Left cardiac atrium (tissue), 4 donors: ENCODE measurements at regions not wholly inside any gene's neighbourhood (a gene's known extent, or its start where the extent isn't known, plus 50 kb on each side); places are given as distances from the start of the nearest gene placed in this dataset.
A peak's percentile ranks its signal among the peaks of the same experiment; 100 is the strongest.
"Not testable (repeated sequence)": the region's sequence is repeated elsewhere in the genome, so short reads cannot be mapped to it uniquely, and the experiment has no call there.

Experiments
- ATAC-seq, 2 donors: fragments of 200-7000 bp; cut with Tn5 transposase; one replicate each; pipeline ENCODE4 v1.9.1; 2020; ENCODE audit warnings: mild to moderate bottlenecking in 2 of 2, moderate library complexity in 2 of 2
- DNase-seq: peaks from one replicate; pipeline ENCODE4 v3.0.0-alpha.2; 2020
- intact Hi-C, 2 donors: fragments of 100-400 bp; cut with DNase I; formaldehyde crosslinking; loops; one replicate each; pipeline versions ENCODE4 v1.14.1 to v1.15.1; 2022 to 2023
- donor health status: DM: no; HTN: yes; CAD: no.
- donor health status: DM: no; HTN: yes; CAD: no; lungs with severe emphysema.
- donor health status: DM: yes; HTN: yes; CAD: no.
- donor health status: Dilated cardiomyopathy.

DNA sequence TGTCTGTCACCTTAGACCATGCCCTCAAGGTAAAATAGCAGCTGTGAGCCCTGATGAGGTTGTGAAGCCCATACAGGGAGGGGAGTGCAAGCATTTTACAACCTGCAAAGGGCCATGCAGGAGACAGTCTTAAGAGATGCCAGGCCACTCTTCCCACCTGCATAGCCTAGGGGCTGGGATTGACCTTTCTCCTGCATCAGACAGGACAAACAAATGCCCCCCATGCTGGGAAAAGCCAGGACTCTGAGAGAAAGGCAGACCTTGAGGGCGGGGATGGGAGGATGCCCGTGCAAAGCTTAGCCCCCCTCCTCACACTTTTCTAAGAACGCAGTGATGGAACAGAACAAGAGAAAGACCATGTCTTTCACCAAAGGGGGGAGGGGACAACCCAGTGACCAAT, 137.9 kb upstream of the MAMLD1 start:
- DNase-seq (no peak), ATAC-seq (no peak)
- intact Hi-C loops, result no loop called here

GRCh38 chrX:150225756-150226155, 137.4 kb upstream of the MAMLD1 start:
- ATAC-seq (no peak), DNase-seq (no peak)
- intact Hi-C loops, result no loop called here

DNA sequence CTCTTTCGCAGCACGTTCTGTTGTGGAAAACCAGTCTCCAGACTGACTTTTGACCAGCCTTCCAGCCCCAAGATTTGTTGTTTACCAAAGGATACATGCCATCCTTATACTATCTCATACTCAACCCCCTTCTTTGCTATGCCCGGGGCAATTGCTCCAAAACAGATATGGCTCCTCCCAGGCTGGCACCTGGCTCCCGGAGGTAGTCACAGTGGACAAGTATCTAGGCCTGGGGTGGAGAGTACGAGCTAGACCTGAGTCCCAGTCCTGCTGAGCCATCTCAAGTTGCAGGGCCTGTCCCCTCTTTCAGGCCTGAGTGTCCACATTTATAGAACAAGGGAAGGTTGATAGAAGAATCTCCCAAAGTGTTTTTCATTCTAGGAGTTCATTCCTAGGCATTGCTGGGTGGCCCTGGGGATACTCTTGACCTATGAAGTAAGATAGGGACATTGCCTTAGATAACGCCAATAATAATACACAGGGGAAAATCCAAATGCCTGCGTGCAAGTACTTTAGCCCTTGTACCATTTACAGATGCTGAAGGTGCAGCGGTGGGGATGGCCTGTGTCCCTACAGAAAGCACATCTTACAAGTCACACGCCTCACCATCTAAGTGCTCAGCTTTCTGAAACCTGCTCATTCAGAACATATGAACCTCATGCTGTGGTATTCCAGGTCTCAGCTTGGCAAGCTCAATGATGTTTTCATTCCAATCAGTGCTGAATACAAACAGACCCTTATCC, 136.7 kb upstream of the MAMLD1 start:
- ATAC-seq (no peak), DNase-seq (no peak)
- intact Hi-C loops, result no loop called here

- intact Hi-C loops, result no loop called here
- no peak for ATAC-seq
- no peak for DNase-seq
Measured at GRCh38 chrX:150227321-150227860, 135.7 kb upstream of the MAMLD1 start.

DNA sequence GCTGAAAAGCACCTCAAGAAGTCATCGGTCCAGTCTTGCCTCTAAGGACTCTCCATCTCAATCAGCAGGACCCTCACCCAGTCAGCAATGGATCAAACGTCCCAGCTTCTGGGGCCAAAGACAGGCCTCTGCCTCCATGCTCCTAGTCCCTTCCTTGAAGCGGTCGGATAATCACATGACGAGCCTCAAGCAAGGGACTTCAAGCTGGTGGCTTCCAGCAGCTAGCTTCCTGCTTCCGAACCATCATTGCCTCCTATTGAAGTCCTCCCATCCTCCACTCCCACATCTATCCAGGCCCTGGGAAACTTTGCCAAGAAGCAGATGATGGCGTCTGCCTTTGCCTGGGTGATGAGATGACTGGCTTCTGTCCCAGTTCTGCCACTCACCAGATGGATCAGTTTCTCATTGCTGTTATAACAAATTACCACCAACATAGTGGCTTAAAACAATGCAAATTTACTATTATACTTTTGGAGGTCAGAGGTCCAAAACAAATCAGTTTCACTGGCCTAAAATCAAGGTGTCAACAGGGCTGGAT, 135.2 kb upstream of the MAMLD1 start:
- ATAC-seq (no peak), DNase-seq (no peak)
- intact Hi-C loops, result no loop called here

DNA sequence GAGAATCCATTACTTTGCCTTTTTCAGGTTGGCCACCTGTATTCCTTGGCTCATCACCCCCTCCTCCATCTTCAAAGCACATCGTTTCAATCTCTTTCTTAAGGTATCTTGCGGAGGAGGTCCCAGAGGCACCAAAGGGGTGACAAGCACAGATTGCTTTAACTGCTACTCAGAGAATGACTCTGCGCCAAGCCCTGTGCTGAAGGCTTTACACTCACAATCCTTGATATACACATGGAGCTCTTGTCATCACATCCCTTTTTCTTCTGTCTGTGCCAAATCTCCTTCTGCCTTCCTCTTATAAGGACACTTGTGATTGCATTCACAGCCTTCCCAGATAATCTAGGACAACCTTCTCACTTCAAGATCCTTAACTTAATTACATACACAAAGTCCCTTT, 134.7 kb upstream of the MAMLD1 start:
- no peak for ATAC-seq
- intact Hi-C loops, result no loop called here
- no peak for DNase-seq

- DNase-seq (no peak), ATAC-seq (no peak)
- intact Hi-C loops, result no loop called here
Measured at GRCh38 chrX:150229030-150229429, 134.1 kb upstream of the MAMLD1 start.

- intact Hi-C loops, result no loop called here
- no peak for DNase-seq
- no peak for ATAC-seq
Measured at GRCh38 chrX:150229481-150229880, 133.6 kb upstream of the MAMLD1 start.

- ATAC-seq, intact Hi-C loops, DNase-seq: not testable (repeated sequence)
Measured at GRCh38 chrX:150230952-150231351, 132.2 kb upstream of the MAMLD1 start.

- intact Hi-C loops, ATAC-seq, DNase-seq: not testable (repeated sequence)
Measured at GRCh38 chrX:150231368-150231767, 131.7 kb upstream of the MAMLD1 start.

DNA sequence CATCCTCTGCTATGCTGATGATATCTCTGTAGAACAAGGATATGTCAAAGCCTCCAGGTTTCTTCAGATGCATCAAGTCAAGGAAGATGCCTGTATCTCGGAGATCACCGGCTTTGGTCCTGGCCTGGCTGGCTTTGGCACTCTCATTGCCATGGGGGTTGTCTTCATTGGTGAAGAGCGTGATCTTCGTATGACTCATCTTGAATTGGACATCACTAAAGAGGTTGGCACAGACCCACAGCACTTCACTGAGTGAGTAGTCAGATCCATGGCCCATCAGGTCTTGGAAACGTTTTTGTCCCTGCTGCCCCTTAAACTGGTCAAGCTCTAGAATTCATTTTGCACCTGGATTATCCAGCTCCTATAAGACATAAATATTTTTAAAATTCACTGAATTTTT, 130.9 kb upstream of the MAMLD1 start:
- intact Hi-C loops, ATAC-seq: not testable (repeated sequence)

DNA sequence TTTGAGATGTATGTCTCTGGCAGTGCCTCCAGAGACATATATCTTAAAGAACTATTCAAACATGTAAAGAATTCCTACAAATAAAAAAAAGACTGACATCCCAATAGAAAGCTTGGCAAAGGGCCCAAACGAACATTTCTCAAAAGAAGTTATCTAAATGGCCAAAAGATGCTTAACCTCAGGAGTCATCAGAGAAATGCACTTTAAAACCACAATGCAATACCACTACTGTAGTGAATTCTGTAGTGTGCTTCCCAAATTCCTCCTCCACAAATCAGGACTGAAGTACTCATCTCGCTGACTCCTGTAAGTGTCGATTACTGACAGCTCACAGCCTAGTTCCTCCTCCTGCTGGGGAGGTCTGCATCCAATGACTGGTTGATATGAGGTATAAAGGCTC, 129.0 kb upstream of the MAMLD1 start:
- intact Hi-C loops, result no loop called here
- DNase-seq, result no peak
- no peak for ATAC-seq

More for the DNA sequence above, 130.9 kb upstream of the MAMLD1 start:
- DNase-seq, result not testable (repeated sequence)

DNA sequence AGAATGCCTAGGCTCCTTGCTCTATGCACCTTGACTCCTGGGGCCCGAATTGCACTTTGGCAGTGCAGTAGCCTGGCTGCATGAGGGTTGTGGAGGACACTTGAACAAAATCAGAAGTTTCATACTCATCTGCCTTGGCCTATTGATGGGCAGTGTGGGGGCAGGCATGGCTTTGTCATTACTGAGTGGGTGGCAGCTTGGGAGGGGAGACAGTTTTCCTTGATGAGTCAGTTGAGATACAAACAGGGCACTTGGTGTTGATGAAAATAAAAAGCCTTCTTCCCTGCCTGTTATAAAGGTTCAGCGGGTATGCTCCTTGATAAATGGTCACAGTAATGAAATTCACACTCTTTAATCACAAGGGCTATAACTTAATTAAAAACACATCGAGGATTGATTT, 126.8 kb upstream of the MAMLD1 start:
- no peak for DNase-seq
- intact Hi-C loops, result no loop called here
- ATAC-seq, result no peak

GRCh38 chrX:150238632-150239382, 124.3 kb upstream of the MAMLD1 start:
- intact Hi-C loops, result no loop called here
- DNase-seq (no peak), ATAC-seq (no peak)

DNA sequence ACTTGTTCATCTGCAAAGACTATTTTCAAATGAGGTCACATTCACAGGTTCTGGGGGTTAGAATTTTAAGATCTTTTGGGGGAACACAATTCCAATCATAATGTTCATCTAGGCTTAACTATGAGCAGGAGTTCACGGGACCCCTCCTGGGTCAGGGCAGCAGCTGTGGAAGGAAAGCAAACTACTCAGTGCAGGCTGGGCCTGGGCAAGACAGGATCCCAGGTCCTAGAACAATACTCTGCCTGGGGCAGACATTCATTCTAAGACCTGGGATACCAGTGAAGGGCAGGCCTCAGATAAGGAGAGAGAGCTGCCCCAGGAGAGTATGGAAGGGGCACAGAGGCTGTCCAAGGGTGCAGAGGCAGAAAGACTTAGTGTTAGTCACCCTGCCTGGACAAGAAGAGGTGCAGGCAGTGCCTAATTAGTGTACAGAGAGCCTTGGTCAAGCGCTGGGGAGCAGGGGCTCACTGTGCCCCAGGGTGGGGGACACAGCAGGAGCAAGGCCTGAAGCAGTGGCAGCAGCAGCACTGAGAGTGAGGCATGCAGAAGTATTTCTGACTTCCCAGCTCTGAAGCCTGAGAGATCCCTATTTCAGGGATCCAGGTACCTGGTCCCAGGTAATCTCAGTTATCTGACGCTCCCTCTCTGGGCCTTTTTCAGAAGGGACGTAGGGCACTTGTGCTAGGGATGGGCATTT, 123.0 kb upstream of the MAMLD1 start:
- ATAC-seq (peak in 1 of 2 donors; percentile 23), DNase-seq (no peak)
- intact Hi-C loops, result no loop called here

DNA sequence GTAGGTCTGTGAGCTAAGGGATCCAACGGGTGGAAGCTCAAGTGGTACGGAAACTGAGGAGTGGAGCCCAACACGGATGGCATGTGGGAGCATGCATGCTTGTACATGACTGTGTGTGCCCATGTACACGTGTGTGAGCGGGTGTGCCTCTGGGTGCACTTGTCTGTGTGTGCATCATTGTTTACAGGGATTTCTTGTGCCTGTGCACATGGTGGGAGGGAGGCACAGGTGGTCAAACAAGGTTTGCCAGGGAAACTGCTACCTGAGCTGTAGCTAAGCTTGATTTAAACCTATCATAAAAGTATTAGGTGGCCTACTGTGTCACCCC, 122.5 kb upstream of the MAMLD1 start:
- ATAC-seq (no peak), DNase-seq (no peak)
- intact Hi-C loops, result no loop called here

- ATAC-seq, result no peak
- no peak for DNase-seq
- intact Hi-C loops, result no loop called here
Measured at GRCh38 chrX:150253959-150254620, 109.0 kb upstream of the MAMLD1 start.

GRCh38 chrX:150254909-150255308, 108.2 kb upstream of the MAMLD1 start:
- ATAC-seq (no peak), DNase-seq (no peak)
- intact Hi-C loops, result no loop called here
